ENCODE measurements at regions not wholly inside any gene's neighbourhood (a gene's known extent, or its start where the extent isn't known, plus 50 kb on each side); places are given as distances from the start of the nearest gene placed in this dataset.

GRCh38 chr4:67220861-67221260 is 324.4 kb downstream of the CENPC start:
- DNase-seq: no peak

GRCh38 chr4:67218883-67219282 is 326.4 kb downstream of the CENPC start:
- DNase-seq: no peak

GRCh38 chr4:67207941-67208441 is 337.3 kb downstream of the CENPC start:
- DNase-seq: no peak

GRCh38 chr4:67204441-67204840 is 340.9 kb downstream of the CENPC start:
- DNase-seq: no peak

GRCh38 chr4:67201334-67201733 is 344.0 kb downstream of the CENPC start:
- DNase-seq: no peak

GRCh38 chr4:67198727-67199126 is 346.6 kb downstream of the CENPC start:
- no peak for DNase-seq

GRCh38 chr4:67167849-67168248 is 377.5 kb downstream of the CENPC start:
- no peak for DNase-seq

- DNase-seq: no peak
Measured at GRCh38 chr4:67162690-67163089, 382.6 kb downstream of the CENPC start.

- DNase-seq: no peak
Measured at GRCh38 chr4:67161311-67161710, 384.0 kb downstream of the CENPC start.

GRCh38 chr4:67160394-67160793 is 384.9 kb downstream of the CENPC start:
- no peak for DNase-seq

- no peak for DNase-seq
Measured at GRCh38 chr4:67158666-67159065, 386.6 kb downstream of the CENPC start.

GRCh38 chr4:67152976-67153375 is 392.3 kb downstream of the CENPC start:
- no peak for DNase-seq

- no peak for DNase-seq
Measured at GRCh38 chr4:67151376-67152343, 393.6 kb downstream of the CENPC start.

- no peak for DNase-seq
Measured at GRCh38 chr4:67141586-67141985, 403.7 kb downstream of the CENPC start.

- DNase-seq: no peak
Measured at GRCh38 chr4:67134616-67135015, 410.7 kb downstream of the CENPC start.

- no peak for DNase-seq
Measured at GRCh38 chr4:67133162-67133561, 412.1 kb downstream of the CENPC start.

GRCh38 chr4:67131224-67131623 is 414.1 kb downstream of the CENPC start:
- no peak for DNase-seq

GRCh38 chr4:67130411-67130810 is 414.9 kb downstream of the CENPC start:
- no peak for DNase-seq

- no peak for DNase-seq
Measured at GRCh38 chr4:67126570-67126969, 418.7 kb downstream of the CENPC start.

GRCh38 chr4:67125636-67126514 is 419.4 kb downstream of the CENPC start:
- no peak for DNase-seq

- no peak for DNase-seq
Measured at GRCh38 chr4:67124716-67125115, 420.6 kb downstream of the CENPC start.

GRCh38 chr4:67122029-67122428 is 423.3 kb downstream of the CENPC start:
- DNase-seq: no peak

- no peak for DNase-seq
Measured at GRCh38 chr4:67120369-67120768, 424.9 kb downstream of the CENPC start.

- no peak for DNase-seq
Measured at GRCh38 chr4:67109276-67109675, 436.0 kb downstream of the CENPC start.

Data from activated CD4-positive, CD25-positive, alpha-beta regulatory T cell treated with anti-CD3 and anti-CD28 coated beads, Interleukin-2, amount 50 U/mL, for 72 hours (primary cell).